BE2C (cell line): ENCODE measurements at regions not wholly inside any gene's neighbourhood (a gene's known extent, or its start where the extent isn't known, plus 50 kb on each side); places are given as distances from the start of the nearest gene placed in this dataset.

Experiments
- DNase-seq: peaks from one replicate; pipeline ENCODE4 v3.0.0-alpha.2; 2020
- H3K27me3 ChIP-seq: fragments of 250-450 bp; sonication (Bioruptor Pico); 2 replicates; pipeline ENCODE4 v1.5.1; 2020; ENCODE audit warnings: mild to moderate bottlenecking
- H3K36me3 ChIP-seq: fragments of 250-450 bp; sonication (Bioruptor Pico); 2 replicates; pipeline ENCODE4 v1.5.1; 2020; ENCODE audit warnings: mild to moderate bottlenecking
- H3K4me1 ChIP-seq: fragments of 250-450 bp; sonication (Bioruptor Pico); 2 replicates; pipeline ENCODE4 v1.5.1; 2020
- H3K4me3 ChIP-seq: 2 replicates; pipeline ENCODE4 v1.5.1; 2011; ENCODE audit warnings: low read depth, low read length
- H3K9me3 ChIP-seq: fragments of 250-450 bp; sonication (Bioruptor Pico); 2 replicates; pipeline ENCODE4 v1.5.1; 2020
- CTCF ChIP-seq: IDR thresholded peaks from 2 replicates; pipeline ENCODE4 v1.5.1; 2012; ENCODE audit warnings: mild to moderate bottlenecking, low read depth, low read length

GRCh38 chr2:13212115-13212514 lies 495.4 kb downstream of the TRIB2 start:
- Histone ChIP-seq H3K4me3 (no peak overlapping the region), H3K27me3 (no peaks in the 10 kb centered on the region), H3K36me3 (no peaks in the 10 kb centered on the region), H3K4me1 (no peaks in the 10 kb centered on the region), H3K9me3 (no peaks in the 10 kb centered on the region)
- DNase-seq: no peak
- TF ChIP-seq CTCF: no peak

DNA sequence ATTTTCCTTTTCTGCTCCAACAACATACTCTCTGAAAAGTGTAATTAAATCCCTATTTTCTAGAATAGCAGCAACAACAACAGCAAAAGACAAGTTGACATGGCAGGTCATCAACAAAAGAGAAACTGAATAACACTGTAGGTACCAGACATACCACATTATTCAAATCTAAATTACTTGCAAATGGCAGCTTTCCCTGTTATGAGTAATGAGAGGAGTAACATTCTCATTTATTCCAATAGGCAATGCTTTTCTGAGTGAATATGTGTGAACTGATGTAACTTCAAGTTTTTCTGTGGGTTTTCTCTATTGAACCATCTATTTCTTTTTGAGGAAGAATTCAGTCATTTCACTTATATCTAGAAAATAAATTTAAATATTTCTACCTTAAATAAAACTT lies 501.5 kb downstream of the TRIB2 start:
- DNase-seq: no peak
- TF ChIP-seq CTCF: no peak
- no peaks in the 10 kb centered on the region for H3K9me3 ChIP-seq
- no peaks in the 10 kb centered on the region for H3K36me3 ChIP-seq
- H3K27me3 ChIP-seq: no peaks in the 10 kb centered on the region
- H3K4me3 ChIP-seq: no peak overlapping the region
- H3K4me1 ChIP-seq: no peaks in the 10 kb centered on the region

DNA sequence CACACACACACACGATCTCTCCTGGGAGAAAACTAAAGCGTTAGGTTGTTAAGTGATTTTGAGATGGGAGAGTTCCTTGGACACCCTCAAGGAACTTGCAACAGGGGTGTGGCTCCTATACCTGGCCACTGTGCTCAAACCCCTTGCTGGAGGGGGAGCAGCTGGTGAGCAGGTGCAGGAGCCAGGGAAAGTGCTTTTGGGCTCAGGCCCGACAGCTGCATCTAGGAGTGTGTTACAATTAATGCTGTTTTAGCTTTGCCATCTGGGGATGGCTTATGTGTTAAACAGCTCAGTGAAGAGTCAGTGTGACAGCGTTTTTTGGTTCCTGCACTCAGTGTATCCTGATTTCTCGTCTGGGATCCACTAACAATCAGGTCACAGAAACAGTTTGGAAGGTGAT lies 510.8 kb downstream of the TRIB2 start:
- no peak overlapping the region for H3K4me3 ChIP-seq
- no peak for DNase-seq
- H3K4me1 ChIP-seq: 0 out of 2 replicates have a peak, but pooled peaks cover 4% of the 10 kb centered on the region
- TF ChIP-seq CTCF: no peak
- no peaks in the 10 kb centered on the region for H3K9me3 ChIP-seq
- no peaks in the 10 kb centered on the region for H3K36me3 ChIP-seq
- H3K27me3 ChIP-seq: no peaks in the 10 kb centered on the region

GRCh38 chr2:13230221-13230620 lies 513.5 kb downstream of the TRIB2 start:
- no peak overlapping the region for H3K4me3 ChIP-seq
- no peaks in the 10 kb centered on the region for H3K9me3 ChIP-seq
- no peaks in the 10 kb centered on the region for H3K36me3 ChIP-seq
- H3K4me1 ChIP-seq: 0 out of 2 replicates have a peak, but pooled peaks cover 4% of the 10 kb centered on the region
- no peak for TF ChIP-seq CTCF
- DNase-seq: peak; percentile 37
- H3K27me3 ChIP-seq: no peaks in the 10 kb centered on the region

- TF ChIP-seq CTCF: no peak
- no peaks in the 10 kb centered on the region for H3K27me3 ChIP-seq
Observed at GRCh38 chr2:13240061-13240460, 523.3 kb downstream of the TRIB2 start.

GRCh38 chr2:13240789-13241487 lies 524.2 kb downstream of the TRIB2 start:
- no peak for TF ChIP-seq CTCF
- no peaks in the 10 kb centered on the region for H3K4me1 ChIP-seq
- H3K27me3 ChIP-seq: no peaks in the 10 kb centered on the region
- no peak overlapping the region for H3K4me3 ChIP-seq
- DNase-seq: no peak
- H3K36me3 ChIP-seq: no peaks in the 10 kb centered on the region
- no peaks in the 10 kb centered on the region for H3K9me3 ChIP-seq

More at GRCh38 chr2:13240061-13240460, 523.3 kb downstream of the TRIB2 start:
- H3K9me3 ChIP-seq: no peaks in the 10 kb centered on the region
- no peaks in the 10 kb centered on the region for H3K36me3 ChIP-seq
- no peak overlapping the region for H3K4me3 ChIP-seq
- no peak for DNase-seq
- no peaks in the 10 kb centered on the region for H3K4me1 ChIP-seq
